K562 (cell line): ENCODE measurements at regions not wholly inside any gene's neighbourhood (a gene's known extent, or its start where the extent isn't known, plus 50 kb on each side); places are given as distances from the start of the nearest gene placed in this dataset.

ENCODE experiments used
- ATAC-seq: fragments of 200-7000 bp; cut with Tn5 transposase; 3 replicates; pipeline ENCODE4 v1.9.1; 2020; ENCODE audit warnings: moderate library complexity
- BruUV-seq: library from RNA; stranded (reverse); fragments of 400-500 nt; replicated peaks from 2 replicates; lab custom pipeline; 2021; lab: Mats Ljungman, UMichigan
- CTCF ChIA-PET: fragments of 300-600 bp; formaldehyde crosslinking; extraction: SDS; loops from one replicate; lab custom pipeline; 2021; ENCODE audit warnings: low intra/inter-chr PET ratio; lab: Yijun Ruan, JAX
- POLR2A ChIA-PET: fragments of 300-600, 350-650 bp; sonication (Branson Sonifier 250); formaldehyde crosslinking; extraction: SDS; loops from one replicate; lab custom pipeline; 2021; ENCODE audit warnings: antibody characterized with exemption, inconsistent platforms; lab: Yijun Ruan, JAX
- DNase-seq, 4 experiments: peaks; one replicate each; pipeline versions ENCODE4 v3.0.0 to v3.0.0-alpha.2; 2011 to 2018; ENCODE audit warnings: low spot score in 3 of 4, mixed read lengths in 3 of 4; ENCODE audit errors: extremely low read depth in 1 of 4
- FAIRE-seq: peaks from 2 replicates; lab custom pipeline; 2011; peaks lifted over from hg19 to GRCh38; lab: Jason Lieb, UNC
- H2AFZ ChIP-seq: 2 replicates; pipeline ENCODE4 v1.6.0; 2011; ENCODE audit warnings: low read depth, low read length, control low read depth, inconsistent platforms
- H3K27ac ChIP-seq: fragments of 200-600 bp; 3 replicates; pipeline ENCODE4 v1.8.0; 2011; ENCODE audit warnings: low read depth, mild to moderate bottlenecking, control low read depth, inconsistent platforms, low read length, moderate library complexity, mixed read lengths; ENCODE audit errors: extremely low read depth
- H3K27me3 ChIP-seq, 2 experiments: fragments of 300-600 bp in 1 of 2; 2 replicates in 1 of 2; 3 replicates in 1 of 2; pipeline versions ENCODE4 v1.6.0 to v1.8.0; 2011; ENCODE audit warnings: inconsistent platforms in 2 of 2, low read length in 2 of 2, mild to moderate bottlenecking in 1 of 2, mixed read lengths in 1 of 2, moderate library complexity in 1 of 2; ENCODE audit not compliant: control insufficient read depth in 2 of 2, insufficient read depth in 2 of 2
- H3K36me3 ChIP-seq: fragments of 300-600 bp; 3 replicates; pipeline ENCODE4 v1.8.0; 2011; ENCODE audit warnings: mild to moderate bottlenecking, low read length, inconsistent platforms; ENCODE audit not compliant: control insufficient read depth, insufficient read depth
- H3K4me1 ChIP-seq, 2 experiments: fragments of 200-600 bp in 1 of 2; replicated peaks in 1 of 2; 2 replicates in 1 of 2; 3 replicates in 1 of 2; pipeline versions ENCODE4 v1.5.1 to v1.8.0; 2011; ENCODE audit warnings: inconsistent platforms in 2 of 2, low read length in 2 of 2, mild to moderate bottlenecking in 1 of 2, mixed read lengths in 1 of 2, moderate library complexity in 1 of 2; ENCODE audit not compliant: control insufficient read depth in 2 of 2, insufficient read depth in 2 of 2
- H3K4me2 ChIP-seq: 2 replicates; pipeline ENCODE4 v1.6.1; 2011; ENCODE audit warnings: low read length, control low read depth, inconsistent platforms, mixed read lengths; ENCODE audit not compliant: insufficient read depth
- H3K4me3 ChIP-seq: fragments of 200-600 bp; sonication (generic), shearing (Covaris generic); 2 replicates; pipeline ENCODE4 v1.5.1; 2016; ENCODE audit warnings: control low read depth, inconsistent platforms
- H3K79me2 ChIP-seq: fragments of 200-600 bp; 3 replicates; pipeline ENCODE4 v1.8.0; 2011; ENCODE audit warnings: low read length, inconsistent platforms; ENCODE audit not compliant: control insufficient read depth, insufficient read depth
- H3K9ac ChIP-seq, 2 experiments: 2 replicates each; pipeline versions ENCODE4 v1.6.0 to v1.6.1; 2011; ENCODE audit warnings: low read depth in 2 of 2, low read length in 2 of 2, control low read depth in 1 of 2, inconsistent platforms in 1 of 2, mild to moderate bottlenecking in 1 of 2, mixed read lengths in 1 of 2; ENCODE audit not compliant: insufficient read depth in 1 of 2
- H3K9me1 ChIP-seq: one replicate; pipeline ENCODE4 v1.6.0; 2011; ENCODE audit warnings: inconsistent platforms, mild to moderate bottlenecking, low read length, moderate library complexity; ENCODE audit not compliant: control insufficient read depth, insufficient read depth
- H3K9me3 ChIP-seq: replicated peaks from 2 replicates; pipeline ENCODE4 v1.5.1; 2011; ENCODE audit warnings: low read depth, low read length, inconsistent platforms; ENCODE audit not compliant: control insufficient read depth, insufficient read depth
- H4K20me1 ChIP-seq: replicated peaks from 2 replicates; pipeline ENCODE4 v1.6.1; 2011; ENCODE audit warnings: low read length, inconsistent platforms, mixed read lengths; ENCODE audit not compliant: control insufficient read depth, insufficient read depth
- ARNT ChIP-seq, 2 experiments: fragments of 450-650 bp; IDR thresholded peaks; 2 replicates each; pipeline ENCODE4 v1.6.1; 2016; ENCODE audit warnings: mild to moderate bottlenecking in 1 of 2
- CBFA2T3 ChIP-seq: fragments of 450-650 bp; IDR thresholded peaks from 2 replicates; pipeline ENCODE4 v1.6.1; 2017
- CHD4 ChIP-seq: fragments of 200-600 bp; sonication (generic); IDR thresholded peaks from 3 replicates; pipeline ENCODE4 v1.6.1; 2012; ENCODE audit warnings: low read depth, mild to moderate bottlenecking, mixed read lengths, low read length, inconsistent platforms; ENCODE audit not compliant: insufficient read depth, insufficient replicate concordance, poor library complexity, severe bottlenecking
- KAT7 ChIP-seq: sonication (generic); formaldehyde crosslinking; IDR thresholded peaks from 2 replicates; pipeline ENCODE4 v1.8.0; 2022; ENCODE audit warnings: missing genetic modification reagents, mild to moderate bottlenecking, borderline replicate concordance
- KDM2B ChIP-seq: fragments of 250-450 bp; sonication (Bioruptor Pico); IDR thresholded peaks from 2 replicates; pipeline ENCODE4 v1.8.0; 2021; ENCODE audit warnings: mild to moderate bottlenecking, moderate library complexity
- LEF1 ChIP-seq: fragments of 450-650 bp; IDR thresholded peaks from 2 replicates; pipeline ENCODE4 v1.6.1; 2016; ENCODE audit warnings: mild to moderate bottlenecking
- MAFK ChIP-seq: IDR thresholded peaks from 2 replicates; pipeline ENCODE4 v1.6.1; 2011; ENCODE audit warnings: low read length, improper control_type of control experiment
- NCOA4 ChIP-seq: fragments of 450-650 bp; IDR thresholded peaks from 2 replicates; pipeline ENCODE4 v1.6.1; 2018; ENCODE audit warnings: mild to moderate bottlenecking; ENCODE audit not compliant: partially characterized antibody
- NEUROD1 ChIP-seq: fragments of 150-350 bp; IDR thresholded peaks from 2 replicates; pipeline ENCODE4 v1.6.1; 2014; ENCODE audit warnings: borderline replicate concordance, low read length, low read depth; ENCODE audit not compliant: partially characterized antibody
- NR3C1 ChIP-seq: sonication (generic); formaldehyde crosslinking; IDR thresholded peaks from 2 replicates; pipeline ENCODE4 v1.8.1; 2022; ENCODE audit warnings: missing genetic modification reagents
- TCF7 ChIP-seq: sonication (generic); IDR thresholded peaks from 2 replicates; pipeline ENCODE4 v1.6.1; 2016; ENCODE audit warnings: antibody characterized with exemption, borderline replicate concordance
- ZBED1 ChIP-seq: IDR thresholded peaks from 2 replicates; pipeline ENCODE4 v1.6.1; 2014
- ZFPM2 ChIP-seq: fragments of 250-450 bp; sonication (Bioruptor Pico); IDR thresholded peaks from 2 replicates; pipeline ENCODE4 v1.5.1; 2022; ENCODE audit warnings: mild to moderate bottlenecking
- ZNF175 ChIP-seq: fragments of 200-800 bp; sonication (Bioruptor generic); IDR thresholded peaks from 2 replicates; pipeline ENCODE4 v1.6.1; 2016; ENCODE audit warnings: low read depth, mild to moderate bottlenecking, missing genetic modification characterization, missing compliant biosample characterization
- ZNF324 ChIP-seq: fragments of 250-450 bp; sonication (Bioruptor Pico); IDR thresholded peaks from 2 replicates; pipeline ENCODE4 v1.4.0; 2020; ENCODE audit warnings: mild to moderate bottlenecking
- WGBS: fragments of 100-300 bp; shearing (Covaris generic); methylation state at CpG from one replicate; pipeline ENCODE4 v1.1.6; 2016; ENCODE audit warnings: low coverage, mixed read lengths; ENCODE audit not compliant: insufficient coverage; ENCODE audit errors: missing lambda C conversion rate; 5-methylcytosine and 5-hydroxymethylcytosine counted together
- in situ Hi-C: fragments of 300-500 bp; cut with MboI; formaldehyde crosslinking; loops from 4 replicates; pipeline ENCODE4 v1.15.0; 2018; ENCODE audit warnings: inconsistent platforms, mixed read lengths
- intact Hi-C: fragments of 100-400 bp; cut with micrococcal nuclease; formaldehyde crosslinking; loops from 2 replicates; pipeline ENCODE4 v1.14.2; 2022
- TF ChIP-seq, protein P1 (sequence below): fragments of 250-450 bp; sonication (Bioruptor Pico); IDR thresholded peaks from 2 replicates; pipeline ENCODE4 v1.8.0; 2021; ENCODE audit warnings: moderate library complexity, mild to moderate bottlenecking, inconsistent platforms
- TF ChIP-seq, protein P2 (sequence below): fragments of 450-650 bp; formaldehyde crosslinking; IDR thresholded peaks from 2 replicates; pipeline ENCODE4 v1.4.0; 2020; ENCODE audit warnings: mild to moderate bottlenecking, mixed read lengths

DNA sequence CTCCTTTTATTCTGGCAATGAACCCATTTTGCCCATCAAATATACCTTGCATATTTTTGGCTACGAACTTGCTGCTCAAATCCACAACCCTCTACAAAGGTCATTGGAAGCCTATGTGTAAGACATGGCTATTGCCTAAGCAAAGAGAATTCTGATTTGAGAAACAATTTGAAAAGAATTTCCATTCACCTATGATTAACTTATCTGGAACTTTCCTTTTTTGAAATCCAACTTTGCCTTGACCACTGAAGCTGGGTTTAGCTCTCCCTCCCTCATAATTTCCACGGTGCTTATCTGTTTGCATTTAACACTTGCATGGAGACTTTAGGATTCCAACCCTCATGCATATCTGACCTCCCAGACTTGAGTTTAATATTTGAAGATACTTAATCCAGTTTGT, 1514.7 kb upstream of the SLC10A2 start:
- POLR2A ChIA-PET: no interaction called here
- H4K20me1 ChIP-seq: no peaks in the 10 kb centered on the region
- WGBS: 0% methylated on average over 2 of the region's 2 CpGs
- no peak overlapping the region for H3K4me2 ChIP-seq
- ATAC-seq (no peak), FAIRE-seq (no peak), DNase-seq (no peak)
- intact Hi-C loops: no loop called here
- H3K9me1 ChIP-seq: no peaks in the 10 kb centered on the region
- CTCF ChIA-PET: no interaction called here
- no peaks in the 10 kb centered on the region for H3K4me1 ChIP-seq
- H2AFZ ChIP-seq: no peak overlapping the region
- H3K9ac ChIP-seq: no peak overlapping the region
- no peaks in the 10 kb centered on the region for H3K9me3 ChIP-seq
- no peaks in the 10 kb centered on the region for H3K27me3 ChIP-seq
- no peaks in the 10 kb centered on the region for H3K36me3 ChIP-seq
- TF ChIP-seq, protein P1, sequence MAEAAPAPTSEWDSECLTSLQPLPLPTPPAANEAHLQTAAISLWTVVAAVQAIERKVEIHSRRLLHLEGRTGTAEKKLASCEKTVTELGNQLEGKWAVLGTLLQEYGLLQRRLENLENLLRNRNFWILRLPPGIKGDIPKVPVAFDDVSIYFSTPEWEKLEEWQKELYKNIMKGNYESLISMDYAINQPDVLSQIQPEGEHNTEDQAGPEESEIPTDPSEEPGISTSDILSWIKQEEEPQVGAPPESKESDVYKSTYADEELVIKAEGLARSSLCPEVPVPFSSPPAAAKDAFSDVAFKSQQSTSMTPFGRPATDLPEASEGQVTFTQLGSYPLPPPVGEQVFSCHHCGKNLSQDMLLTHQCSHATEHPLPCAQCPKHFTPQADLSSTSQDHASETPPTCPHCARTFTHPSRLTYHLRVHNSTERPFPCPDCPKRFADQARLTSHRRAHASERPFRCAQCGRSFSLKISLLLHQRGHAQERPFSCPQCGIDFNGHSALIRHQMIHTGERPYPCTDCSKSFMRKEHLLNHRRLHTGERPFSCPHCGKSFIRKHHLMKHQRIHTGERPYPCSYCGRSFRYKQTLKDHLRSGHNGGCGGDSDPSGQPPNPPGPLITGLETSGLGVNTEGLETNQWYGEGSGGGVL (CRISPR knock-in tag): no peak
- TF ChIP-seq MAFK: no peak
- TF ChIP-seq ARNT (IDR thresholded peaks at IDR 0.05): no peak
- no peak for TF ChIP-seq CHD4
- TF ChIP-seq, protein P2, sequence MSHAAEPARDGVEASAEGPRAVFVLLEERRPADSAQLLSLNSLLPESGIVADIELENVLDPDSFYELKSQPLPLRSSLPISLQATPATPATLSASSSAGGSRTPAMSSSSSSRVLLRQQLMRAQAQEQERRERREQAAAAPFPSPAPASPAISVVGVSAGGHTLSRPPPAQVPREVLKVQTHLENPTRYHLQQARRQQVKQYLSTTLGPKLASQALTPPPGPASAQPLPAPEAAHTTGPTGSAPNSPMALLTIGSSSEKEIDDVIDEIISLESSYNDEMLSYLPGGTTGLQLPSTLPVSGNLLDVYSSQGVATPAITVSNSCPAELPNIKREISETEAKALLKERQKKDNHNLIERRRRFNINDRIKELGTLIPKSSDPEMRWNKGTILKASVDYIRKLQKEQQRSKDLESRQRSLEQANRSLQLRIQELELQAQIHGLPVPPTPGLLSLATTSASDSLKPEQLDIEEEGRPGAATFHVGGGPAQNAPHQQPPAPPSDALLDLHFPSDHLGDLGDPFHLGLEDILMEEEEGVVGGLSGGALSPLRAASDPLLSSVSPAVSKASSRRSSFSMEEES (CRISPR knock-in tag): no peak
- TF ChIP-seq TCF7: no peak
- TF ChIP-seq ZNF324 (CRISPR knock-in tag): no peak
- no peak for TF ChIP-seq KDM2B (CRISPR knock-in tag)
- no peak for TF ChIP-seq ZBED1
- TF ChIP-seq NR3C1: no peak
- TF ChIP-seq LEF1: no peak
- no peak for TF ChIP-seq NCOA4
- no peak for TF ChIP-seq KAT7 (CRISPR knock-in tag)
- no peak for TF ChIP-seq NEUROD1
- TF ChIP-seq ZFPM2 (CRISPR knock-in tag): no peak
- no peak for TF ChIP-seq CBFA2T3
- TF ChIP-seq ZNF175: no peak
- BruUV-seq: no TSS peak
- no peak overlapping the region for H3K27ac ChIP-seq
- no peaks in the 10 kb centered on the region for H3K79me2 ChIP-seq
- in situ Hi-C loops: no loop called here
- no peak overlapping the region for H3K4me3 ChIP-seq
